NT2/D1 (cell line): ENCODE measurements at regions not wholly inside any gene's neighbourhood (a gene's known extent, or its start where the extent isn't known, plus 50 kb on each side); places are given as distances from the start of the nearest gene placed in this dataset.

Experiments
- YY1 ChIP-seq: IDR thresholded peaks from 2 replicates; pipeline ENCODE4 v1.6.1; 2011; ENCODE audit not compliant: insufficient read length, insufficient read depth
- ZNF274 ChIP-seq: IDR thresholded peaks from 2 replicates; pipeline ENCODE4 v1.6.1; 2011; ENCODE audit warnings: mild to moderate bottlenecking, low read depth, low read length

DNA sequence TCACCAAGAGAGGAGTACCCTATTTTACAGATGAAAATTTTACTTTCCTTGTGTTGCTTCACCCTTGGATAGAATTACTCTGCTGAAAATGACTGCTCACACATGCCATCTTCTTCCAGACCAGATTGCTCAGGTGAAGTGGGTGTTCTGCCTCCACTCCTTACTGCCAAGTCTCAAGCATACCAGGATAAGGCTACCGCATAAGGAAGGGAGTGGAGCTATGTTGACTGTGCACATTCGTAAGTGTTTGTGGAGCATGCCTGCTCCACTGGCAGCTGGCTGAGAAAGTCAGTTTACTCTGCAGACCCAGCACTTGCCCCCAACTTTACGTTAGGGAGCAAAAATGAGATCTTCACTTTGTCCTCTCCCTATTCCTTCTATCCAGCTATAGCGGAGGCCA is 405.0 kb upstream of the DDX18 start:
- TF ChIP-seq YY1 (no peak), ZNF274 (no peak)
